Right renal pelvis (tissue), 4 donors: ENCODE measurements at regions not wholly inside any gene's neighbourhood (a gene's known extent, or its start where the extent isn't known, plus 50 kb on each side); places are given as distances from the start of the nearest gene placed in this dataset.
"Not testable (repeated sequence)": the region's sequence is repeated elsewhere in the genome, so short reads cannot be mapped to it uniquely, and the experiment has no call there.

ENCODE experiments used
- DNase-seq, 4 donors: peaks; one replicate each; pipeline ENCODE4 v3.0.0-alpha.2; 2013; ENCODE audit warnings: low read depth in 4 of 4, low spot score in 3 of 4, missing footprints in 1 of 4

DNA sequence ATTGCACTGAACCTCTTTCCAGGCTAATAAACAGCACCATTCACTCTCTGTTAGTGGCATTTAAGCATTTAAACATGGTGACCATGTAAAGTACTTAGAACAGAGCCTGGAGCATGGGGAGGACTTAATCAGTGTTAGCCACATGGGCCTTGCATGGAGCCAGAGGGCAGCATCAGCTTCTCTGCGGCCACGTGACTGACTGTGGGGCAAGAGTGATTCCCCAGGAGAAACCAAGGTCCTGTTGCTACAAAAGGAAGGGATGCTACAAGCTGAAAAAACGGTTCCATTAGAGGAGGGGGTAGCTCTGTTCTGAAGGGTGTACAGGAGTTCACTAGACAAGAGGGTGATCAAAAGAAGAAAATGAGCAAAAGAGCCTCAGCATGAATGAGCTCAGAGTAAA is 256.8 kb downstream of the MATN1 start:
- no peak for DNase-seq

GRCh38 chr1:30466026-30466425 is 257.4 kb downstream of the MATN1 start:
- DNase-seq = no peak

- DNase-seq = no peak
These were observed 258.3 kb downstream of the MATN1 start for GRCh38 chr1:30465096-30465495.

- no peak for DNase-seq
These were observed 259.2 kb downstream of the MATN1 start for GRCh38 chr1:30464187-30464617.

DNA sequence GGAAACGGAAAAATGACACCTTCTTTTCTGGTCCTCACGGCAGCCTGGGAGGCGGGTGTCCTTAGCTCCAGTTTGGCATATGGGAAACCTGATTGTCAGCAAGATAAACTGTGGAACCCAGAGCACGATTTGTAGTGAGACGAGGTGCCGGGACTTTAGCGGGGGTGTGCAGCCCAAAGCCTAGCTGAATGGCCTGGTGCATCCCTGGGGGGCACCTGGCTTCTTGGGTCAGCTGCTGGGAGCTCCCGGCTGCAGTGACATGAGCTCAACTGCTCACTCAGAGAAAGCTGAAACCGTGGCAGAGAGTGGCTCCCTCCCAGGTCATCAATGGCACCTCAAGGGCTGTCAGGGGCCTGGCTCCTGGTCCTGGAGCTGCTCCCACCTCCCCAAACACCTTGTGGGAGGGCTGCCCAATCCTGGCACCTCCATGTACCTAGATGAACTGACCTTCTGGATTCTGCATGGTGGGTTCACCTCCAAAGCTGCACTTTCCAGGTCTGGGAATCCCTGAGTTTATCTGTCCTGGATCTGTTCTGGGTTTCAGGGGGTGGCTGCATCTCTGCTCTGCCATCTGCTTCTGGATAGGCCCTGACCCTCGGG is 260.5 kb downstream of the MATN1 start:
- DNase-seq = no peak

GRCh38 chr1:30462166-30462565 is 261.2 kb downstream of the MATN1 start:
- no peak for DNase-seq

GRCh38 chr1:30461640-30462039 is 261.7 kb downstream of the MATN1 start:
- no peak for DNase-seq

- no peak for DNase-seq
These were observed 262.7 kb downstream of the MATN1 start for GRCh38 chr1:30460661-30461060.

- not testable (repeated sequence) for DNase-seq
These were observed 264.5 kb downstream of the MATN1 start for GRCh38 chr1:30458730-30459485.

DNA sequence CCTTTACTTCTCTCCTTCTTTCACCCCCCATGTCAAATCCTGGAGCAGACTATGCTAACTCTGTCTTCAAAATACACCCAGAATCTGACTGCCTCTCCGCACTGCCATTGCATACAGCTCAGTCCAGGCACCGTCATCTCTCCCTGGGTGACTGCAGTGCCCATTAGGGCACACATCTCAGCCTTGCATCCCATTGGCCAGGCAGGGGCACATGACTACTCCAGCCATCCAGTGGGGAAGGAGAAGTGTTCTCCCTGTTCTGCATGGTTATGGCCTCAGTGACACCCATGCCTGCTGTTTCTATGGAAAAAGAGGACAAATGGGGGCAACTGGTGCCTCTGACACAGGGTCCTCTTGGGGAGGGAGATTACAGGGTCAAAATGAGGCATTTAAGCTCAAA is 270.5 kb downstream of the MATN1 start:
- no peak for DNase-seq

DNA sequence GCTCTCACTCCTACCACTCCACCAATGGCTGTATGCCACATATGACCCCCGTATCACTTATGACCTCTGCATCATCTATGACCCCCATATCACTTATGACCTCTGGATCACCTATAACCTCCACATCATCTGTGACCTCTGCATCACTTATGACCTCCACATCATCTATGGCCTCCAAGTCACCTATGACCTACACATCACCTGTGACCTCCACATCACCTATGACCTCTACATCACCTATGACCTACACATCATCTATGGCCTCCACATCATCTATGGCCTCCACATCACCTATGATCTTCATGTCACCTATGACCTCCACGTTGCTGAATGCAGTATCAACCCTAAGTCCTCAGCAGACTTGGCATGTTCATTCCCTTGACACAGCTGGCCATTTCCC is 271.2 kb downstream of the MATN1 start:
- DNase-seq = no peak

GRCh38 chr1:30451532-30452125 is 271.8 kb downstream of the MATN1 start:
- DNase-seq = no peak

DNA sequence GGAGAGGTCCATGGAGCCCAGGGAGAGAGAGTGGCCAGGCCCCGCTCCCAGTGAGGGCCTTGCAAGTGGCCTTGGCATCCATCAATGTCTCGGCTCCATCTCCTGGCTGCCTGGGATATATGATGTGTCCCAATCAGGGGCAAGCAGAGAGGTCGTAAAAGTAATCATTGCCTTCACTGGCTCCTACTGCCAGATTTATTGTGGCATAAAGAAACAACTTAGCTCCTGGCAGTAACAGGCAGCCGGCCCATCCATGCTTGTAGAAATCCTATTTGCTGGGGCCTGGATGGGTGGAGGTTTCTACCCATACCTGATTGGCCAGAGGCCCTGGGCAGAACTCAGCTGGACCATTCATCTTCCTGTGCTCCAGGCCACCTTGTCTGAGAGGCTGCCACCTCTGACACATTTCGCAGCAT is 272.6 kb downstream of the MATN1 start:
- peak in 1 of 4 donors; percentile 12 for DNase-seq

- no peak for DNase-seq
These were observed 273.1 kb downstream of the MATN1 start for GRCh38 chr1:30450148-30450817.

DNA sequence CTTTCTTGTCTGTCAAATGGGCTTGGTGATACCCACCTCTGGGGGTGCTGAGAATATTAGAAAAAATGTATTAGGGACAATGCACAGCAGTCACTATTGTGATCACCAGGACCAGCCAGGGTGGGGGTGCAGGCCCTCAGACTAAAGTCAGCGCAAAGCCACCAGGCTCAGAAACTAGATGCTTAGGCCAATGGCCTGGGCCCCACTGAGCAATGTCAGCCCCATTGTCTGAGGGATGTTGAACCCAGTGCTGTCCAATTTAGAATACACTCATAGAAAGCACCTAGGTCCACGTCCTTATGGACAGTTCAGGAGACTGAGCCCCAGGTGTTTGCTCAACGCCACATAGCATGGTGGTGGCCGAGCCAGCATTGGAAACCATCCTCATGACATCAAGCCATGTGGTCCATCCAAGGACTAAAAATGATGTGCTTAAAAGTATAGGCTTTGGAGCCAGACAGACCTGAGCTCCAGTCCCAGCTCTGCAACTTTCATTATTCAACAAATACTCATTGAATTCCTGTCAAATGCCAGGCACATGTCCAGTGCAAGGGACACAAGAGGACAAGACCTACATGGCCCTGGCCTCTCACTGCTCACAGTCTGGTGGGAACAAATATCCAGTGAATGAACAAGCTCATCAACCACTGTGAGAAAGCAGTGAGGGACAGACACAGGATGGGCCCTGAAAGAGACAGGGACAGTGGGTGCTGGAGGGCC is 273.8 kb downstream of the MATN1 start:
- no peak for DNase-seq

DNA sequence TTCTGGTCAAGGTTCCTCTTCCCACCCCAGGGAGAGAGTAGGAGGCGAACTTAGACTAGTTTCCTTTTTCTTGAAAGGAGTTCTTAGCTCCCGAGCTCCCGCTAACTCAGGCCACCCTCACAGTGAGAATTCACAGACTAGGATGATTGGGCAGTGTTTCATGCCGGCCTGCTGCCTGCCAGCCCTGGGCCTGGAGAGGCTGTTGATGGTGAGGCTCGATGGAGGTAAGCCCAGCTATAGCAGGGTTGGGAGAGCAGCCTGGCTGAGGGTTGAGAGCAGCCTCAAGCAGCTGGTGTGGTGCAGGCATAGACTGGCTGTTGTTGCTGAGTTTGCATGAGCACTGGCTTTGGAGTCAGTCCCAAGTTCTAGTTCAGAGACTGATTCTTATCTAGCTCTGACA is 274.4 kb downstream of the MATN1 start:
- no peak for DNase-seq

- no peak for DNase-seq
These were observed 275.7 kb downstream of the MATN1 start for GRCh38 chr1:30447701-30448100.

DNA sequence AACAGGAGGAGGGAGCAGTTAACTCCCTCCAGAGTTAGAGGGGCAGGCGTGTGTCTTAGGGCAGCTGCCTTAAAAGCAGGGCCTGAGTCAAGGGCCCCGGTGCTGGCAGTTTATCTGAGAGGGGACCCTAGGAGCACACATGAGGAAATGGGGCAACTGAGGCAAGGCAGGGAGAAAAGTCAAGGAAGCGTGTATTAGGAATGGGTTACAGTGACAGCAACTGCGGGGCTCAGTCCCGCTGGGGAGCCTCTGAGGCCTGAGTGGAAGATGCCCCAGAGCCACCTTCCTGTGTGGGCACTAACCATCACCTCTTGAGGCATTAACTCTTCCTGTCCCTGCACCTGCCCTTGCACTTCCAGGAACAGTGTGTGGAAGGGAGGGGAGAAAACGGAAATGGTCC is 276.3 kb downstream of the MATN1 start:
- no peak for DNase-seq

- DNase-seq = no peak
These were observed 276.9 kb downstream of the MATN1 start for GRCh38 chr1:30446508-30446907.

GRCh38 chr1:30446095-30446494 is 277.3 kb downstream of the MATN1 start:
- no peak for DNase-seq

GRCh38 chr1:30445449-30445848 is 277.9 kb downstream of the MATN1 start:
- no peak for DNase-seq
